Gastroesophageal sphincter (tissue), 3 donors: ENCODE measurements at regions not wholly inside any gene's neighbourhood (a gene's known extent, or its start where the extent isn't known, plus 50 kb on each side); places are given as distances from the start of the nearest gene placed in this dataset.

Experiments
- EP300 ChIP-seq: sonication (generic); formaldehyde crosslinking; IDR thresholded peaks from one replicate; pipeline ENCODE4 v1.6.1; 2017; ENCODE audit warnings: antibody characterized with exemption, mild to moderate bottlenecking
- POLR2A ChIP-seq, 2 donors: fragments of 450-650 bp; IDR thresholded peaks; one replicate each; pipeline ENCODE4 v1.6.1; 2017; ENCODE audit warnings: antibody characterized with exemption in 2 of 2, mild to moderate bottlenecking in 2 of 2, moderate library complexity in 1 of 2
- POLR2AphosphoS5 ChIP-seq: sonication (generic); formaldehyde crosslinking; IDR thresholded peaks from one replicate; pipeline ENCODE4 v1.6.1; 2017; ENCODE audit warnings: antibody characterized with exemption
- TF ChIP-seq, protein P1 (sequence below), 4 experiments: fragments of 200-600 bp in 2 of 4; fragments of 450-650 bp in 2 of 4; sonication (generic) in 1 of 4; IDR thresholded peaks; one replicate each; pipeline ENCODE4 v1.5.1; 2017 to 2019; ENCODE audit warnings: antibody characterized with exemption in 4 of 4, mild to moderate bottlenecking in 2 of 4, moderate library complexity in 2 of 4

DNA sequence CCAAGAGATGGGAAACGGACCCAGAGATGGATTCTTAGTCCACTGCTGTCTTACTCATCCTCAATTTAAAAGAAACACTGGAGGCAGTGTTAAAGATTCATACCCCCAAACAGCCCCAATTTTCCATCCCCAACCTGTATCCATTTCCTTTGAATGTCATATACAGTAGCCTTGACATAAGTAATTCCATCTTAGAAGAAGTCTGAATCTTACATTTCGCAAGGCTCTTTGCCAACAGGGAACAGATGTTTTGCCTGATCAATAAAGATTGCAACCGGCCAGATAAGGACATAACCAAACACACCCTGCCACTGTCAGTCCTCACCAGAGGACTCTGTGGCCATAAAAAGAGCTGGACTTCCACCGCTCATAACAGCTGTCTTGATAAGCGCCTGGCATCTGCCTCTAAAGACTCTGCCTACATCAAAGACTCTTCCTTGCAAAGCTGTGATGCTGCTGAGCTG is 59.0 kb upstream of the MED9 start:
- TF ChIP-seq, protein P1, sequence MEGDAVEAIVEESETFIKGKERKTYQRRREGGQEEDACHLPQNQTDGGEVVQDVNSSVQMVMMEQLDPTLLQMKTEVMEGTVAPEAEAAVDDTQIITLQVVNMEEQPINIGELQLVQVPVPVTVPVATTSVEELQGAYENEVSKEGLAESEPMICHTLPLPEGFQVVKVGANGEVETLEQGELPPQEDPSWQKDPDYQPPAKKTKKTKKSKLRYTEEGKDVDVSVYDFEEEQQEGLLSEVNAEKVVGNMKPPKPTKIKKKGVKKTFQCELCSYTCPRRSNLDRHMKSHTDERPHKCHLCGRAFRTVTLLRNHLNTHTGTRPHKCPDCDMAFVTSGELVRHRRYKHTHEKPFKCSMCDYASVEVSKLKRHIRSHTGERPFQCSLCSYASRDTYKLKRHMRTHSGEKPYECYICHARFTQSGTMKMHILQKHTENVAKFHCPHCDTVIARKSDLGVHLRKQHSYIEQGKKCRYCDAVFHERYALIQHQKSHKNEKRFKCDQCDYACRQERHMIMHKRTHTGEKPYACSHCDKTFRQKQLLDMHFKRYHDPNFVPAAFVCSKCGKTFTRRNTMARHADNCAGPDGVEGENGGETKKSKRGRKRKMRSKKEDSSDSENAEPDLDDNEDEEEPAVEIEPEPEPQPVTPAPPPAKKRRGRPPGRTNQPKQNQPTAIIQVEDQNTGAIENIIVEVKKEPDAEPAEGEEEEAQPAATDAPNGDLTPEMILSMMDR (IDR thresholded peaks at IDR 0.05), result no peak
- TF ChIP-seq POLR2AphosphoS5 (no peak), POLR2A (IDR thresholded peaks at IDR 0.05) (no peak), EP300 (no peak)
